ENCODE measurements at regions not wholly inside any gene's neighbourhood (a gene's known extent, or its start where the extent isn't known, plus 50 kb on each side); places are given as distances from the start of the nearest gene placed in this dataset.

GRCh38 chr5:84550222-84550621, 165.5 kb upstream of the EDIL3 start:
- Mint-ChIP-seq H3K36me3 (ENCODE audit: low read depth) (no peaks in the 10 kb centered on the region), H3K4me1 (ENCODE audit: low read depth) (no peaks in the 10 kb centered on the region), H3K27me3 (no peaks in the 10 kb centered on the region), H3K27ac (no peak overlapping the region), H3K9me3 (peaks cover 9% of the 10 kb centered on the region), H3K4me3 (no peak overlapping the region)
- Histone ChIP-seq H3K4me3 (ENCODE audit: low read length) (no peak overlapping the region), H3K4me1 (ENCODE audit: insufficient read depth, low read length) (no peaks in the 10 kb centered on the region), H3K27ac (ENCODE audit: low read depth in 1 of 2, low read length in 2 of 2) (no peak overlapping the region), H3K36me3 (ENCODE audit: insufficient read depth, low read length) (no peaks in the 10 kb centered on the region), H3K9me3 (ENCODE audit: control insufficient read depth in 1 of 2, insufficient read depth in 1 of 2, low read length in 2 of 2) (peaks cover 0 to 10% of the 10 kb centered on the region in 2 experiments), H3K27me3 (ENCODE audit: control insufficient read depth in 1 of 2, insufficient read depth in 2 of 2, low read length in 2 of 2) (no peaks in the 10 kb centered on the region)
- CTCF ChIA-PET: no interaction called here
- TF ChIP-seq CTCF (IDR thresholded peaks at IDR 0.05): no peak
- ATAC-seq (ENCODE audit: poor library complexity) (no peak), DNase-seq (no peak)
- POLR2A ChIA-PET: no interaction called here
- intact Hi-C loops (cut with DNase I, micrococcal nuclease): no loop called here

GRCh38 chr5:84549054-84549453, 164.4 kb upstream of the EDIL3 start:
- intact Hi-C loops (cut with DNase I, micrococcal nuclease): no loop called here
- Histone ChIP-seq H3K27ac (ENCODE audit: low read depth in 1 of 2, low read length in 2 of 2) (no peak overlapping the region), H3K4me3 (ENCODE audit: low read length) (no peak overlapping the region), H3K9me3 (ENCODE audit: control insufficient read depth in 1 of 2, insufficient read depth in 1 of 2, low read length in 2 of 2) (peaks cover 0 to 10% of the 10 kb centered on the region in 2 experiments), H3K36me3 (ENCODE audit: insufficient read depth, low read length) (no peaks in the 10 kb centered on the region), H3K27me3 (ENCODE audit: control insufficient read depth in 1 of 2, insufficient read depth in 2 of 2, low read length in 2 of 2) (no peaks in the 10 kb centered on the region), H3K4me1 (ENCODE audit: insufficient read depth, low read length) (no peaks in the 10 kb centered on the region)
- ChIA-PET POLR2A (no interaction called here), CTCF (no interaction called here)
- no peak for ATAC-seq (ENCODE audit: poor library complexity)
- Mint-ChIP-seq H3K9me3 (peaks cover 6% of the 10 kb centered on the region), H3K27ac (no peak overlapping the region), H3K27me3 (no peaks in the 10 kb centered on the region), H3K4me3 (no peak overlapping the region), H3K4me1 (ENCODE audit: low read depth) (no peaks in the 10 kb centered on the region), H3K36me3 (ENCODE audit: low read depth) (no peaks in the 10 kb centered on the region)
- TF ChIP-seq CTCF (IDR thresholded peaks at IDR 0.05): no peak
- DNase-seq: no peak

DNA sequence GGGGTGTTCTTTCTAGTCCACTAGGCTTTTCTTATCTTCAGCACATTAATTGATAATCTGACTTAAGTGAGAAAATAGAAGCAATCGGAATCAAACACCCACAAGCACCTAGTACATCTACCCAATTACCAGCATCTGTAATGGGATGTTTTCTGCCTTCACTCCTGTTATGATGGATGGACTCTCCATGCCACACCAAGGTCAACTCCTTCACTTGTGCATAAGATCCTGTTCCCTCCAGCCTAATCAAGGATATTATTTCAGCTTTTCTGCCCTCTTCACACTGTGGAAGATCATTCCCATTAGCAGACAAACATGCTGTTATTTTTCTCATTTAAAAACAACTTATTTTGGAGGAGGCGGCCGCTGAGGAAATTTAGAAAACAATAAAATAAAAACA, 162.0 kb upstream of the EDIL3 start:
- ATAC-seq (ENCODE audit: poor library complexity) (no peak), DNase-seq (no peak)
- ChIA-PET CTCF (no interaction called here), POLR2A (no interaction called here)
- no peaks in the 10 kb centered on the region for H3K27me3 ChIP-seq (ENCODE audit: control insufficient read depth in 1 of 2, insufficient read depth in 2 of 2, low read length in 2 of 2)
- no peak overlapping the region for H3K27ac ChIP-seq (ENCODE audit: low read depth in 1 of 2, low read length in 2 of 2)
- H3K27ac Mint-ChIP-seq: no peak overlapping the region
- H3K4me1 ChIP-seq (ENCODE audit: insufficient read depth, low read length): no peaks in the 10 kb centered on the region
- H3K4me1 Mint-ChIP-seq (ENCODE audit: low read depth): no peaks in the 10 kb centered on the region
- no peaks in the 10 kb centered on the region for H3K36me3 ChIP-seq (ENCODE audit: insufficient read depth, low read length)
- H3K9me3 Mint-ChIP-seq: peaks cover 7% of the 10 kb centered on the region
- no peaks in the 10 kb centered on the region for H3K27me3 Mint-ChIP-seq
- H3K4me3 Mint-ChIP-seq: no peak overlapping the region
- H3K9me3 ChIP-seq (ENCODE audit: control insufficient read depth in 1 of 2, insufficient read depth in 1 of 2, low read length in 2 of 2): peaks cover 0 to 10% of the 10 kb centered on the region in 2 experiments
- TF ChIP-seq CTCF (IDR thresholded peaks at IDR 0.05): no peak
- H3K4me3 ChIP-seq (ENCODE audit: low read length): no peak overlapping the region
- intact Hi-C loops (cut with DNase I, micrococcal nuclease): no loop called here
- H3K36me3 Mint-ChIP-seq (ENCODE audit: low read depth): no peaks in the 10 kb centered on the region
